NB4 (cell line): ENCODE measurements at regions not wholly inside any gene's neighbourhood (a gene's known extent, or its start where the extent isn't known, plus 50 kb on each side); places are given as distances from the start of the nearest gene placed in this dataset.
A peak's percentile ranks its signal among the peaks of the same experiment; 100 is the strongest.

Source experiments
- DNase-seq: peaks from one replicate; pipeline ENCODE4 v3.0.0; 2010; ENCODE audit warnings: low read depth
- H3K4me3 ChIP-seq: one replicate; pipeline ENCODE4 v1.5.1; 2011; ENCODE audit warnings: mild to moderate bottlenecking, low read depth, low read length, moderate library complexity
- MYC ChIP-seq: IDR thresholded peaks from 2 replicates; pipeline ENCODE4 v1.6.1; 2011; ENCODE audit warnings: low read depth, low read length
- POLR2A ChIP-seq: IDR thresholded peaks from 2 replicates; pipeline ENCODE4 v1.6.1; 2011; ENCODE audit warnings: mild to moderate bottlenecking; ENCODE audit not compliant: insufficient read length; ENCODE audit errors: extremely low read depth
- TF ChIP-seq, protein P1 (sequence below): IDR thresholded peaks from 2 replicates; pipeline ENCODE4 v1.6.1; 2011; ENCODE audit warnings: low read depth, low read length
- TF ChIP-seq, protein P2 (sequence below): IDR thresholded peaks from one replicate; pipeline ENCODE4 v1.5.1; 2012; ENCODE audit warnings: low read depth, low read length

DNA sequence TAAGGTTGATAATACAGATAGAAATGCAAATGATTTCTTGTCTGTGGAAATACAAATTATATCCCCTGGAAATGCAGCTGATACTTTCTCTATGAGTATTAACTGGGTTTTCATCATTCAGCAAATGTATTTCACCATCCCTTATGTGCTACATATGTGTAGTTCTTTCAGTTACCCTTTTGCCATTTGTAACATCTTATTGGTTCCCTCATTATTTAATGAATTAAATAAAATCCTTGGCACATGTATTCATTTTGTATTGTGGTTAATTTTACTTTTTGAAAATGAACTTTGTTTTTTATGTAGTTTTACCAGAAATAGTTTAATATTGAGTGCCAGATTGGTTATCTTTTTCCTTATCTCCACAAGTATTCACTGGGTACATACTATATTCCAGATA is 89.9 kb upstream of the DEPDC1 start:
- DNase-seq = no peak
- TF ChIP-seq, protein P1, sequence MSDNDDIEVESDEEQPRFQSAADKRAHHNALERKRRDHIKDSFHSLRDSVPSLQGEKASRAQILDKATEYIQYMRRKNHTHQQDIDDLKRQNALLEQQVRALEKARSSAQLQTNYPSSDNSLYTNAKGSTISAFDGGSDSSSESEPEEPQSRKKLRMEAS = no peak
- TF ChIP-seq, protein P2, sequence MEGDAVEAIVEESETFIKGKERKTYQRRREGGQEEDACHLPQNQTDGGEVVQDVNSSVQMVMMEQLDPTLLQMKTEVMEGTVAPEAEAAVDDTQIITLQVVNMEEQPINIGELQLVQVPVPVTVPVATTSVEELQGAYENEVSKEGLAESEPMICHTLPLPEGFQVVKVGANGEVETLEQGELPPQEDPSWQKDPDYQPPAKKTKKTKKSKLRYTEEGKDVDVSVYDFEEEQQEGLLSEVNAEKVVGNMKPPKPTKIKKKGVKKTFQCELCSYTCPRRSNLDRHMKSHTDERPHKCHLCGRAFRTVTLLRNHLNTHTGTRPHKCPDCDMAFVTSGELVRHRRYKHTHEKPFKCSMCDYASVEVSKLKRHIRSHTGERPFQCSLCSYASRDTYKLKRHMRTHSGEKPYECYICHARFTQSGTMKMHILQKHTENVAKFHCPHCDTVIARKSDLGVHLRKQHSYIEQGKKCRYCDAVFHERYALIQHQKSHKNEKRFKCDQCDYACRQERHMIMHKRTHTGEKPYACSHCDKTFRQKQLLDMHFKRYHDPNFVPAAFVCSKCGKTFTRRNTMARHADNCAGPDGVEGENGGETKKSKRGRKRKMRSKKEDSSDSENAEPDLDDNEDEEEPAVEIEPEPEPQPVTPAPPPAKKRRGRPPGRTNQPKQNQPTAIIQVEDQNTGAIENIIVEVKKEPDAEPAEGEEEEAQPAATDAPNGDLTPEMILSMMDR = no peak
- no peak for TF ChIP-seq POLR2A
- no peak for TF ChIP-seq MYC
- no peak overlapping the region for H3K4me3 ChIP-seq

DNA sequence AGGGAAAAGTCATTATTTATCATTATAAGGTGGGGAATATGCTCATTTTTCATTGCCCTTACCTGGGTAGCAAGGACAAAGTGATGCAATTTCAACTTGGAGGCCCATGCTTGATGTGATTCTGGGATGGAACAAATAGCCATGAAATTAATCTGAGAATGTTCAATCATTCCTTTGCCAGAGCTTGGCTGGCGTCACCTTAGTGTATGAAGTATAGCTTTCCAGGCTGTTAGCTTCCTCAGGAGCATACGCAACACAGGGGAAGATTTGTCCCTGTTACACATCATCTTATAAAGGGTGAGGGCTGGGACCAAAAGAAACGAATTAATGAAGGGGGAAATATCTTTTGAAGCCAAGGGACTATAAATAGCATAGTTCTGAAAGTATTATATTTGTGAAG is 91.4 kb upstream of the DEPDC1 start:
- no peak for DNase-seq
- TF ChIP-seq, protein P2 = no peak
- TF ChIP-seq POLR2A (no peak), MYC (no peak)
- TF ChIP-seq, protein P1 = no peak
- H3K4me3 ChIP-seq = no peak overlapping the region

DNA sequence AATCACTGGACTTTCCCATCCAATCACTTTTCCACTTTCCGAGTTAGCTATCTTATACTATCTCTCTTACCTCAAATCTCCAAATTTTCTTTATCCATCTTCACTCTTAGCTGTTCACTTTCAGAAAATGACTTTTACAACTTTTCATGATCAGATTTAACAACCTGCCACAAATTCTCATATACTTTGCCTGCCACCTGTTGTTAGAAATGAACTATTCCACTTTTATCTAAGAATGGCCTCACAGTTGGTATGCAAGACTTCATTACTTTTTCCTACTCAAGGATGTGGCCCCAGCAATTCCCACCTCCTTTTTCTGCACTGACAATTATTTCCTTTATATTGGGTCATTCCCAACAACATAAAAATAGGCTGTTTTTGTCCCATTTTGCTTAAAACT is 93.6 kb upstream of the DEPDC1 start:
- H3K4me3 ChIP-seq = no peak overlapping the region
- no peak for DNase-seq
- TF ChIP-seq MYC (no peak), POLR2A (no peak)
- TF ChIP-seq, protein P2 = no peak
- TF ChIP-seq, protein P1 = no peak

DNA sequence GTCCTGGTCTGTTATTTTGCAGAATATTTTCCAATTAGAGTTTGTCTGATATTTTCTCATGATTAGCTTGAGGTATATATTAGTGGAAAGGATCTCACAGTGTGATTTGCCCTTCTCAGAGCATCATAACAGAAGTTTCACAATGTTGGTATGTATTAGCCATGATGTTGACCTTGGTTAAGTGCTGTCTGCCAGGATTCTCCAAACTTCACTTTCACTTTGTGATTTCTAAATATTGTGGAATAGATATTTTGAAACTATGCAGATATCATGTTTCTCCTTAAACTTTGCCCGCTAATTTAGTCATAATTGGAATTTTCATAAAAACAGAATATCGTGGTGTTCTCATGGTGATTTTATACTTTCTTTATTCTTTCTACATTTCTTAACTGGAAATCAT is 98.0 kb upstream of the DEPDC1 start:
- no peak for DNase-seq
- TF ChIP-seq, protein P1 = no peak
- TF ChIP-seq, protein P2 = no peak
- TF ChIP-seq POLR2A = no peak
- no peak for TF ChIP-seq MYC
- H3K4me3 ChIP-seq = no peak overlapping the region

DNA sequence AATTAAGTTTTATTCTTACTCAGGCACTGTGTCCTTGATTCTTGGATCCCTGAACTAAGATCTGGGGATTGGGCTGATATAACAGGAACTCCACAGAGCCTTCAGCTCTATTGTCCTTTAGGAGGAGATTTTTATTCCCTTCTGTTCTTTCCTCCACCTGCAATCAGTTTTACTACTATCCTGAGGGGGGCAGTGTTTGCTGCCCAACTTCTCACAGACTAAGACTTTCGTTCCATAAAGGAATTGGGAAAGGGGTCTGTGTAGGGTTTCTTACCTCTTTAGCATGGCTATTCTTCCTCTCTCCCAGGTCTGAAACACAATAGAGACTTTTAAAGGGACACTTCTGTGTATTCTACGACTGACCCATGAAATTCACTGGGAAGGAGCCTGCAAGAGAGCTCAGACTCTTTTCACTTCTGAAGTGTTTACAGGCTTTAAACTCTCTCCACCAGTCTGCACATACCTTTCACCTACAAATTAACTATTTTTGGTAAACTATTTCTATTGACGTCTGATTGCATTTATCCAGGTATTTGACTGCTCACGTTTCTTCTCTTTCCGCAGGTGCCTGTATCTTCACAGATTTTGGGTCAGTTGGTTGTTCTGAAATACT is 103.3 kb upstream of the DEPDC1 start:
- peak; percentile 21 for DNase-seq
- TF ChIP-seq MYC (no peak), POLR2A (no peak)
- TF ChIP-seq, protein P2 = peak; percentile 46
- TF ChIP-seq, protein P1 = no peak

DNA sequence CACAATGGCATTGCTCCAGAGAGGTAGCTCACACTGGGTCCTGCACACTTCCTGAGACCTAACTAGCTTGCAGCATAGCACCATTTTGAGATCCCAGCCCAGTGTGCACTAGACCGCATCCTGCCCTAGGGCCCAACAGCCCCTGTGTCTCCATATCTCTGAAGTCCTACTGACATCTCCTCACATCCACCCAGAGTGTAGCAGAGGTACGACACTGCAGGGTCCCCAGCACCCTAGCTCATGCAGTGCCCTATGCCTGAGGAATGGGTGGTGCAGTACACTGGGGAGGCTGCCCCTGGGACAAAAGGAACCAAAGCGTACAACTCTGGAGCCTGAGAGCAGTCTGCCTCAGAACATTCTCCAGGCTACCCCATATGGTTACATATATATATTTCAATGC is 111.4 kb upstream of the DEPDC1 start:
- no peak overlapping the region for H3K4me3 ChIP-seq
- DNase-seq = no peak
- TF ChIP-seq, protein P1 = no peak
- TF ChIP-seq, protein P2 = no peak
- TF ChIP-seq MYC = no peak
- no peak for TF ChIP-seq POLR2A

More for the DNA sequence above, 103.3 kb upstream of the DEPDC1 start:
- no peak overlapping the region for H3K4me3 ChIP-seq
